ENCODE measurements at regions not wholly inside any gene's neighbourhood (a gene's known extent, or its start where the extent isn't known, plus 50 kb on each side); places are given as distances from the start of the nearest gene placed in this dataset.

DNA sequence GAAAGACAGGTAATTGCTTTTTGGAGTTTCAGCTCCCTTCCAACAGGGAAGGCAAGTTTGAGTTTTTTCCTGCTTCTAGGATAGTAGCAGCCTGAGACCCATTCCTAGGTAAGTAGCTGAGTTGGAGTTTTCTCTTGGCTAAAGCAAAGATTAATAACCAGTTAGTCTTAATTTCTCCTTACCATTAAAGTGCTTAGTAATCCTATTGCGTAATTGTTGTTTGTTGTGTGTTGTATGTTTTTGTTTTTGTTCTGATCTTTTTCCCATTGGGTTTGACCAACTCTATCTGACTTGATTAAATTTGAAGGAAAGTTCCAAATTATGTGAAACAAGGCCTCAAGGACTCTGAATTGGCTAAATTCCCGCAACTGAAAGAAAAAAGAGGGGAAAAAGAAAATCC, 83.5 kb downstream of the TBX22 start:
- 94 to 96% methylated on average over 2 of the region's 2 CpGs for WGBS, 2 donors
- no peaks in the 10 kb centered on the region for H3K36me3 ChIP-seq (ENCODE audit: control insufficient read depth in 2 of 2, insufficient read depth in 2 of 2, low read length in 1 of 2)
- H3K9me3 ChIP-seq (ENCODE audit: control insufficient read depth in 2 of 2, insufficient read depth in 1 of 2, low read depth in 1 of 2, low read length in 1 of 2): no peaks in the 10 kb centered on the region
- H3K4me1 ChIP-seq (ENCODE audit: control insufficient read depth in 2 of 2, insufficient read depth in 2 of 2, low read length in 1 of 2): no peaks in the 10 kb centered on the region
- H3K27ac ChIP-seq (ENCODE audit: low read depth in 2 of 2, low read length in 1 of 2): no peak overlapping the region
- H3K27me3 ChIP-seq (ENCODE audit: control insufficient read depth in 1 of 2, insufficient read depth in 2 of 2, low read length in 2 of 2): no peaks in the 10 kb centered on the region
- H3K4me3 ChIP-seq (ENCODE audit: low read depth in 1 of 2, low read length in 2 of 2): no peak overlapping the region

DNA sequence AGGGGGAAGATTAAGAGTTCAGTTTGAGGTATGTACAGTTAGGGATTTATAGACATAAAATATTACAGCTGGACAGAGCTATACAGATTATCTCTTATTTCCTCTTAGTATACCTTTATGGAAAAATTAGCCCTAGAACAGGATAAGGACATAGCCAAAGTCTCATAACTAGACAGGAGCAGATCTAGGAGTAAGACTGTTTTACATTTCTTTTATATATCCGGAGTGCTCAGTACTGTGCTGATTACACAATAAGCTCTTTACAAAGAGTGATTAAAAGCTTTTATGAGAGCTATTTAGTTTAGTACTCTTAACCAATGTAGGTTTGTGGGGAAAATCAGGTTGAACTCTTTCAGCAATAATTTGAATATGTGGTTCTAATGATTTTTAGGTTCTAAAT, 105.8 kb downstream of the TBX22 start:
- H3K27me3 ChIP-seq (ENCODE audit: control insufficient read depth in 1 of 2, insufficient read depth in 2 of 2, low read length in 2 of 2): no peaks in the 10 kb centered on the region
- H3K4me3 ChIP-seq (ENCODE audit: low read depth in 1 of 2, low read length in 2 of 2): no peak overlapping the region
- H3K4me1 ChIP-seq (ENCODE audit: control insufficient read depth in 2 of 2, insufficient read depth in 2 of 2, low read length in 1 of 2): no peaks in the 10 kb centered on the region
- no peaks in the 10 kb centered on the region for H3K9me3 ChIP-seq (ENCODE audit: control insufficient read depth in 2 of 2, insufficient read depth in 1 of 2, low read depth in 1 of 2, low read length in 1 of 2)
- H3K27ac ChIP-seq (ENCODE audit: low read depth in 2 of 2, low read length in 1 of 2): no peak overlapping the region
- H3K36me3 ChIP-seq (ENCODE audit: control insufficient read depth in 2 of 2, insufficient read depth in 2 of 2, low read length in 1 of 2): no peaks in the 10 kb centered on the region
- WGBS, 2 donors: 68 to 72% methylated on average over 1 of the region's 1 CpG

DNA sequence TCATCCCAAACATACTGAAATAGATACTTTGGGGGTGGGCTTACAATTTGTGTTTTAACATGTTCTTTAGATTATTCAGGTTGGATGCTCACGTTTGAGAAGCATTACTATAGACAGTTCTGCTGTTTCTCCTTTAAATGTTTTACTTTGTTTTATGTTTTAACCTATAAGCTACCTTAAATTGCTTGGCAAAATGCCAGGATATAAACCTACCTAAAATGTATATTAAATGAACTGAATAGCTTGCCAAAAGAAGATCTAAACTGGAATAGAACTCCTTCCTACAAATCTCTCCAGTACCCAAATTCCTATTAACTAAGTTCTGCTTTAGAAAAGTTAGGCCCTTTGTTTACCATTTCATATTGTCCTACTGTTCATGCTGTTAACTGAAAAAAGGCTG, 124.4 kb downstream of the TBX22 start:
- no peaks in the 10 kb centered on the region for H3K36me3 ChIP-seq (ENCODE audit: control insufficient read depth in 2 of 2, insufficient read depth in 2 of 2, low read length in 1 of 2)
- H3K4me3 ChIP-seq (ENCODE audit: low read depth in 1 of 2, low read length in 2 of 2): no peak overlapping the region
- 52 to 54% methylated on average over 1 of the region's 1 CpG for WGBS, 2 donors

DNA sequence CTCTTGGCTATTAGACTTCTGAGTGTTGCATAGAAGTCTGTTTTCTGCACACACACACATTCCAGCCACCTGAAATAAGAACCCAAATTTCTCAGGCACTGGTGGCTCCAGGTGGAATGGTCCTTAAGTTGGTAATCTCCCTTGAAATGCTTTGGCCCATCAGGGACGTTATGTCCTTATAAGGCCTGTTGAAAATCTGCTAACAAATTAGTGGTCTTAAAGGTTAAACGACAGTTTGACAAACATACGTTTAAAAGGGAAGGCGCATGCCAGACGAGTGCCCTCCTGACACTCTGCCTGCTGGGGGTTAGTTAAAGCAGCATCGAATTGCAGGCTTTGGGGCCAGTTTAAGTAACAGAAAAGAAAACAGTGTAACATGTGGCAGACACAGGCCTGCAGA, 125.0 kb downstream of the TBX22 start:
- 20 to 36% methylated on average over 6 of the region's 6 CpGs for WGBS, 2 donors
- H3K4me3 ChIP-seq (ENCODE audit: low read depth in 1 of 2, low read length in 2 of 2): no peak overlapping the region

More for the DNA sequence above, 124.4 kb downstream of the TBX22 start:
- Histone ChIP-seq H3K27me3 (ENCODE audit: control insufficient read depth in 1 of 2, insufficient read depth in 2 of 2, low read length in 2 of 2) (no peaks in the 10 kb centered on the region), H3K27ac (ENCODE audit: low read depth in 2 of 2, low read length in 1 of 2) (no peak overlapping the region), H3K4me1 (ENCODE audit: control insufficient read depth in 2 of 2, insufficient read depth in 2 of 2, low read length in 1 of 2) (no peaks in the 10 kb centered on the region), H3K9me3 (ENCODE audit: control insufficient read depth in 2 of 2, insufficient read depth in 1 of 2, low read depth in 1 of 2, low read length in 1 of 2) (no peaks in the 10 kb centered on the region)

GRCh38 chrX:80170581-80170980, 156.0 kb downstream of the TBX22 start:
- H3K27ac ChIP-seq (ENCODE audit: low read depth in 2 of 2, low read length in 1 of 2): no peak overlapping the region
- no peaks in the 10 kb centered on the region for H3K4me1 ChIP-seq (ENCODE audit: control insufficient read depth in 2 of 2, insufficient read depth in 2 of 2, low read length in 1 of 2)
- no peaks in the 10 kb centered on the region for H3K36me3 ChIP-seq (ENCODE audit: control insufficient read depth in 2 of 2, insufficient read depth in 2 of 2, low read length in 1 of 2)
- 58 to 69% methylated on average over 3 of the region's 3 CpGs for WGBS, 2 donors
- H3K27me3 ChIP-seq (ENCODE audit: control insufficient read depth in 1 of 2, insufficient read depth in 2 of 2, low read length in 2 of 2): no peaks in the 10 kb centered on the region
- H3K9me3 ChIP-seq (ENCODE audit: control insufficient read depth in 2 of 2, insufficient read depth in 1 of 2, low read depth in 1 of 2, low read length in 1 of 2): no peaks in the 10 kb centered on the region
- H3K4me3 ChIP-seq (ENCODE audit: low read depth in 1 of 2, low read length in 2 of 2): no peak overlapping the region

More for the DNA sequence above, 125.0 kb downstream of the TBX22 start:
- no peak overlapping the region for H3K27ac ChIP-seq (ENCODE audit: low read depth in 2 of 2, low read length in 1 of 2)
- no peaks in the 10 kb centered on the region for H3K9me3 ChIP-seq (ENCODE audit: control insufficient read depth in 2 of 2, insufficient read depth in 1 of 2, low read depth in 1 of 2, low read length in 1 of 2)
- H3K36me3 ChIP-seq (ENCODE audit: control insufficient read depth in 2 of 2, insufficient read depth in 2 of 2, low read length in 1 of 2): no peaks in the 10 kb centered on the region
- no peaks in the 10 kb centered on the region for H3K4me1 ChIP-seq (ENCODE audit: control insufficient read depth in 2 of 2, insufficient read depth in 2 of 2, low read length in 1 of 2)
- H3K27me3 ChIP-seq (ENCODE audit: control insufficient read depth in 1 of 2, insufficient read depth in 2 of 2, low read length in 2 of 2): no peaks in the 10 kb centered on the region

DNA sequence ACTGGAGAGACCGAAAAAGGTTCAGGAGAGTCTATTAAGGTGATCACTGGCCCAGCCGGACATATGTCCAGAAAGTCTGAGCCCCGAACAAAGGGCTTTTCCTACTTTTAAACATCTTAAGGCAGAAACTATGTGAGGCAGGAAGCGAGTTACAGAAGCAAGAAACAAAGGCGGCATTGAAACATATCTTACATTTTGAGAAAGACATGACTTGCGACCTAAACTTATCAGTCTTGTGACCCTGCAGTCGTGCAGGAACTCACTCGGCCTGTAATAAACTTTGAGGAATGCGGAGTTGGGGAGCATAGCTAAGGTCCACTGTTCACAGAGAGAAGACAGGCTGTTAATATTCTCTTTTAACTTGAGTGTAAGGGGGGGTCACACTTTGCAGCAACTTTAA, 158.7 kb downstream of the TBX22 start:
- H3K4me3 ChIP-seq (ENCODE audit: low read depth in 1 of 2, low read length in 2 of 2): no peak overlapping the region
- no peaks in the 10 kb centered on the region for H3K9me3 ChIP-seq (ENCODE audit: control insufficient read depth in 2 of 2, insufficient read depth in 1 of 2, low read depth in 1 of 2, low read length in 1 of 2)
- WGBS, 2 donors: 67 to 75% methylated on average over 9 of the region's 9 CpGs
- no peaks in the 10 kb centered on the region for H3K36me3 ChIP-seq (ENCODE audit: control insufficient read depth in 2 of 2, insufficient read depth in 2 of 2, low read length in 1 of 2)
- H3K27me3 ChIP-seq (ENCODE audit: control insufficient read depth in 1 of 2, insufficient read depth in 2 of 2, low read length in 2 of 2): no peaks in the 10 kb centered on the region
- no peaks in the 10 kb centered on the region for H3K4me1 ChIP-seq (ENCODE audit: control insufficient read depth in 2 of 2, insufficient read depth in 2 of 2, low read length in 1 of 2)
- H3K27ac ChIP-seq (ENCODE audit: low read depth in 2 of 2, low read length in 1 of 2): no peak overlapping the region

DNA sequence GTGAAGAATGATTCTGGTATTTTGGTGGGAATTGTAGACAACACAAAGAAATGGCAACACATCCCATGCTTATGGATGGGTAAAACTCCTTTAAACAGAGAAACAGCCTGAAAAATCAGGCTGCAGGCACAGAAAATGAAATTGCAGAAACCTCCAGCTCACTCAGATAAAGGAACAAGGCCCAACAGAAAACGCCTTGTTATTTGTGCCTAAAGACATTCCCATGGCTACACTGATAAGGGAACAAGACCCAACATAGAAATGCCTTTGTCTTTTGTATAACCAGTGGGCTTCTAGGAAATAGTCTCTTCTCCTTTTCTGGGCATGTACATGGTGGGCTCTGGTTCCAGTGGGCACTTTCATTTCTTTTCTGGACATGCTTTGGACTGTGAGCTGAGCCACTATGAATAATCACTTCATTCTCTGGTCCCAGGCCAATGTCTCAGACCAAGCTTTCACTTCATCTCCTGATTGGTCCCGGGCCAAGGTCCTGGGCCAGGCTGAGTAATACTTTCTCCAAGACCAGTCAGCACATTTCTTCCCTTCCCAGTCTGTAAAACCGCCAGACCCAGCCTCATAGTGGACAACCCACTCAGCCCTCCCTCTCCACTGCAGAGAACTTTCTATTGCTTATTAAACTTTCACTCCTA, 160.5 kb downstream of the TBX22 start:
- H3K9me3 ChIP-seq (ENCODE audit: control insufficient read depth in 2 of 2, insufficient read depth in 1 of 2, low read depth in 1 of 2, low read length in 1 of 2): no peaks in the 10 kb centered on the region
- H3K27me3 ChIP-seq (ENCODE audit: control insufficient read depth in 1 of 2, insufficient read depth in 2 of 2, low read length in 2 of 2): no peaks in the 10 kb centered on the region

GRCh38 chrX:80181079-80181478, 166.5 kb downstream of the TBX22 start:
- Histone ChIP-seq H3K27ac (ENCODE audit: low read depth in 2 of 2, low read length in 1 of 2) (no peak overlapping the region), H3K4me3 (ENCODE audit: low read depth in 1 of 2, low read length in 2 of 2) (no peak overlapping the region), H3K36me3 (ENCODE audit: control insufficient read depth in 2 of 2, insufficient read depth in 2 of 2, low read length in 1 of 2) (no peaks in the 10 kb centered on the region), H3K4me1 (ENCODE audit: control insufficient read depth in 2 of 2, insufficient read depth in 2 of 2, low read length in 1 of 2) (no peaks in the 10 kb centered on the region), H3K27me3 (ENCODE audit: control insufficient read depth in 1 of 2, insufficient read depth in 2 of 2, low read length in 2 of 2) (no peaks in the 10 kb centered on the region), H3K9me3 (ENCODE audit: control insufficient read depth in 2 of 2, insufficient read depth in 1 of 2, low read depth in 1 of 2, low read length in 1 of 2) (no peaks in the 10 kb centered on the region)
- WGBS, 2 donors: 9 to 24% methylated on average over 1 of the region's 1 CpG

More for the DNA sequence above, 160.5 kb downstream of the TBX22 start:
- WGBS, 2 donors: 37 to 52% methylated on average over 3 of the region's 3 CpGs
- H3K27ac ChIP-seq (ENCODE audit: low read depth in 2 of 2, low read length in 1 of 2): no peak overlapping the region
- no peaks in the 10 kb centered on the region for H3K36me3 ChIP-seq (ENCODE audit: control insufficient read depth in 2 of 2, insufficient read depth in 2 of 2, low read length in 1 of 2)
- no peak overlapping the region for H3K4me3 ChIP-seq (ENCODE audit: low read depth in 1 of 2, low read length in 2 of 2)
- no peaks in the 10 kb centered on the region for H3K4me1 ChIP-seq (ENCODE audit: control insufficient read depth in 2 of 2, insufficient read depth in 2 of 2, low read length in 1 of 2)

- 42 to 63% methylated on average over 2 of the region's 2 CpGs for WGBS, 2 donors
- no peak overlapping the region for H3K27ac ChIP-seq (ENCODE audit: low read depth in 2 of 2, low read length in 1 of 2)
Observed at GRCh38 chrX:80184854-80185253, 170.3 kb downstream of the TBX22 start.

GRCh38 chrX:80206647-80207046, 192.1 kb downstream of the TBX22 start:
- H3K9me3 ChIP-seq (ENCODE audit: control insufficient read depth in 2 of 2, insufficient read depth in 1 of 2, low read depth in 1 of 2, low read length in 1 of 2): no peaks in the 10 kb centered on the region
- WGBS, 2 donors: 65 to 75% methylated on average over 2 of the region's 2 CpGs
- H3K4me1 ChIP-seq (ENCODE audit: control insufficient read depth in 2 of 2, insufficient read depth in 2 of 2, low read length in 1 of 2): no peaks in the 10 kb centered on the region
- H3K27me3 ChIP-seq (ENCODE audit: control insufficient read depth in 1 of 2, insufficient read depth in 2 of 2, low read length in 2 of 2): no peaks in the 10 kb centered on the region
- no peak overlapping the region for H3K4me3 ChIP-seq (ENCODE audit: low read depth in 1 of 2, low read length in 2 of 2)
- H3K36me3 ChIP-seq (ENCODE audit: control insufficient read depth in 2 of 2, insufficient read depth in 2 of 2, low read length in 1 of 2): no peaks in the 10 kb centered on the region
- no peak overlapping the region for H3K27ac ChIP-seq (ENCODE audit: low read depth in 2 of 2, low read length in 1 of 2)

More at GRCh38 chrX:80184854-80185253, 170.3 kb downstream of the TBX22 start:
- Histone ChIP-seq H3K4me3 (ENCODE audit: low read depth in 1 of 2, low read length in 2 of 2) (no peak overlapping the region), H3K4me1 (ENCODE audit: control insufficient read depth in 2 of 2, insufficient read depth in 2 of 2, low read length in 1 of 2) (no peaks in the 10 kb centered on the region), H3K27me3 (ENCODE audit: control insufficient read depth in 1 of 2, insufficient read depth in 2 of 2, low read length in 2 of 2) (no peaks in the 10 kb centered on the region), H3K36me3 (ENCODE audit: control insufficient read depth in 2 of 2, insufficient read depth in 2 of 2, low read length in 1 of 2) (no peaks in the 10 kb centered on the region), H3K9me3 (ENCODE audit: control insufficient read depth in 2 of 2, insufficient read depth in 1 of 2, low read depth in 1 of 2, low read length in 1 of 2) (no peaks in the 10 kb centered on the region)
